ENCODE measurements at regions not wholly inside any gene's neighbourhood (a gene's known extent, or its start where the extent isn't known, plus 50 kb on each side); places are given as distances from the start of the nearest gene placed in this dataset.

DNA sequence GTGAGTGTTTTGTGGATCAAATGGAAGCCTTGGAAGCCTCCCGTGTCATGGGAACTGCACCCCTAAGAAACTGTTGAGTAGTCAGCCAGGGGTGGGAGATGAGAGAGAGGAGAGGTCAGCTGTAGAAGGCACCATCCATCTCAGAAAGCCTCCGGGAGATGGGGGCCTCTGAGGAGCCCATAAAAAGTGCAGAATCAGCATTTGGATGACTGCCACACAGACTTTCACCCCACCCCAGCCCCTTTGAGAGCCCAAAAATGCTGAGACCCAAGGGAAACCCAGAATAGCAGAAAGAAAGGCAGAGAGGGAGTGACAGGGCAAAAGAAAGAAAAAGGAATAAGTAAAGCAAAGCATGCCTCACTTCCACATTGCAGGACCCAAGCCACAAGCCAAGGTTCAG lies 443.1 kb upstream of the ZEB2 start:
- no peak for TF ChIP-seq POLR2A (IDR thresholded peaks at IDR 0.05)
- TF ChIP-seq, protein P1, sequence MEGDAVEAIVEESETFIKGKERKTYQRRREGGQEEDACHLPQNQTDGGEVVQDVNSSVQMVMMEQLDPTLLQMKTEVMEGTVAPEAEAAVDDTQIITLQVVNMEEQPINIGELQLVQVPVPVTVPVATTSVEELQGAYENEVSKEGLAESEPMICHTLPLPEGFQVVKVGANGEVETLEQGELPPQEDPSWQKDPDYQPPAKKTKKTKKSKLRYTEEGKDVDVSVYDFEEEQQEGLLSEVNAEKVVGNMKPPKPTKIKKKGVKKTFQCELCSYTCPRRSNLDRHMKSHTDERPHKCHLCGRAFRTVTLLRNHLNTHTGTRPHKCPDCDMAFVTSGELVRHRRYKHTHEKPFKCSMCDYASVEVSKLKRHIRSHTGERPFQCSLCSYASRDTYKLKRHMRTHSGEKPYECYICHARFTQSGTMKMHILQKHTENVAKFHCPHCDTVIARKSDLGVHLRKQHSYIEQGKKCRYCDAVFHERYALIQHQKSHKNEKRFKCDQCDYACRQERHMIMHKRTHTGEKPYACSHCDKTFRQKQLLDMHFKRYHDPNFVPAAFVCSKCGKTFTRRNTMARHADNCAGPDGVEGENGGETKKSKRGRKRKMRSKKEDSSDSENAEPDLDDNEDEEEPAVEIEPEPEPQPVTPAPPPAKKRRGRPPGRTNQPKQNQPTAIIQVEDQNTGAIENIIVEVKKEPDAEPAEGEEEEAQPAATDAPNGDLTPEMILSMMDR (IDR thresholded peaks at IDR 0.05), result no peak

Data from uterus (tissue), 2 donors.